AG09309 (cell line): ENCODE measurements at regions not wholly inside any gene's neighbourhood (a gene's known extent, or its start where the extent isn't known, plus 50 kb on each side); places are given as distances from the start of the nearest gene placed in this dataset.
"Not testable (repeated sequence)": the region's sequence is repeated elsewhere in the genome, so short reads cannot be mapped to it uniquely, and the experiment has no call there.

Source experiments
- DNase-seq: peaks from one replicate; pipeline ENCODE4 v3.0.0-alpha.2; 2010; ENCODE audit warnings: low read depth
- H3K4me3 ChIP-seq: 2 replicates; pipeline ENCODE4 v1.5.1; 2011; ENCODE audit warnings: mild to moderate bottlenecking, low read depth, low read length, moderate library complexity; ENCODE audit not compliant: control insufficient read depth
- TF ChIP-seq, protein P1 (sequence below): IDR thresholded peaks from 2 replicates; pipeline ENCODE4 v1.5.1; 2011; ENCODE audit warnings: mild to moderate bottlenecking, low read depth, low read length, inconsistent platforms; ENCODE audit not compliant: insufficient read depth, control insufficient read depth; ENCODE audit errors: missing control alignments

DNA sequence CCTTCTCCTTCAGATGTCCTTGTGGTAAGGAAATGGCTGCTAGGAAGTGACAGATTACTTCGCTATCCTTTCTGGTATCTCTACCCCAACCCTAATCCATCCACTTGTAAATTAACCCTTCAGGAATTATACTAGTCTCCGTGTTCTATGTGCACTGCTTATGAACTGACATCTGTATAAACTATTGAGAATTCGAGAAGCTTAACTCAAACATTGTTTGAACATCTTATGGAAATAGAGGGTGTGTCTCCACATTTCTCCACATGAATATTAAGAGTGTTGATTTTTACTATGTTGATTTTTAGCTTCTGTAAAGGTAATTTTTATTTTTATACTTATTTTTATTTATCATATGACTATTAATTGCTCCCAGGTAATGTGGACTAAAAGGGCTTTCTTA is 457.6 kb upstream of the ZNF337 start:
- TF ChIP-seq, protein P1, sequence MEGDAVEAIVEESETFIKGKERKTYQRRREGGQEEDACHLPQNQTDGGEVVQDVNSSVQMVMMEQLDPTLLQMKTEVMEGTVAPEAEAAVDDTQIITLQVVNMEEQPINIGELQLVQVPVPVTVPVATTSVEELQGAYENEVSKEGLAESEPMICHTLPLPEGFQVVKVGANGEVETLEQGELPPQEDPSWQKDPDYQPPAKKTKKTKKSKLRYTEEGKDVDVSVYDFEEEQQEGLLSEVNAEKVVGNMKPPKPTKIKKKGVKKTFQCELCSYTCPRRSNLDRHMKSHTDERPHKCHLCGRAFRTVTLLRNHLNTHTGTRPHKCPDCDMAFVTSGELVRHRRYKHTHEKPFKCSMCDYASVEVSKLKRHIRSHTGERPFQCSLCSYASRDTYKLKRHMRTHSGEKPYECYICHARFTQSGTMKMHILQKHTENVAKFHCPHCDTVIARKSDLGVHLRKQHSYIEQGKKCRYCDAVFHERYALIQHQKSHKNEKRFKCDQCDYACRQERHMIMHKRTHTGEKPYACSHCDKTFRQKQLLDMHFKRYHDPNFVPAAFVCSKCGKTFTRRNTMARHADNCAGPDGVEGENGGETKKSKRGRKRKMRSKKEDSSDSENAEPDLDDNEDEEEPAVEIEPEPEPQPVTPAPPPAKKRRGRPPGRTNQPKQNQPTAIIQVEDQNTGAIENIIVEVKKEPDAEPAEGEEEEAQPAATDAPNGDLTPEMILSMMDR, result no peak
- no peak for DNase-seq

GRCh38 chr20:26135325-26136110 is 438.9 kb upstream of the ZNF337 start:
- H3K4me3 ChIP-seq, result no peak overlapping the region
- TF ChIP-seq, protein P1, result no peak
- no peak for DNase-seq

More for the DNA sequence above, 457.6 kb upstream of the ZNF337 start:
- H3K4me3 ChIP-seq, result no peak overlapping the region

DNA sequence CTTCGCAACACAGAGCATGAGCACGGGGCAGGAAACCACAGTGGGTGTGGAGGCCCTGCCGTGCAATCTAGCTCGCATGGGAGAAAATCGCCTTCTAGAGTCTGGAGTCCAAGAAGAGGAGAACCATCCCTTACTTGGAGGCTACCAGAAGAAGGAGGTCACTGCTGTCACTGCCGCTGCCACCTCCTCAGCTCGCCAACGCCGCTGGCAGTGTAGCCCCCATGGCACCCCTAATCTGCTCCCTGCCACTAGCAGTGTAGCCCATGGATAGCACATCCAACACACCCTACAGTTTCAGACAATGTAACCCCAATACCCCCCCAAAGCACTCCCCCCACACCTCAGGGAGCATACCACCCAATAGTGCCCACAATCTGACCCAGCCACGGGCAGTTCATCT is 438.0 kb upstream of the ZNF337 start:
- DNase-seq, result no peak
- TF ChIP-seq, protein P1, result no peak
- no peak overlapping the region for H3K4me3 ChIP-seq

DNA sequence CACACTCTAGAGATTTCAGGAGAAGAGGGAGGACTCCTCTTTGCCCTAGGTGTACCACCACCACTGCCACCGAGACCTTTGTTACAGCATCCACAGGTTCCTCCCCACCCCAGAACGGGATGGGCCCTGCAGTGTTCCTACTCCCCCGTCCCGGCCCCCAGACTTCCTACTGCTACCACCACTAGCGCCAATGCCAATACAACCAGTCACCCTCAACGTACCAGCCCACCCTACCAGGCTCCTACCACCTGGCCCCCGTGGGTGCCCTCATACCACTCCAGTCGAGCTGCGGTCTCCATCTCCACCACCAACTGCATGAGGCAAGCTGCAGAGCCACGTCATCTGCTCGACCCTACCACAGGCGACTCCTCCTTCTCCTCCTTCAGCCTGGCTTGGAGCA is 437.1 kb upstream of the ZNF337 start:
- not testable (repeated sequence) for H3K4me3 ChIP-seq, DNase-seq

DNA sequence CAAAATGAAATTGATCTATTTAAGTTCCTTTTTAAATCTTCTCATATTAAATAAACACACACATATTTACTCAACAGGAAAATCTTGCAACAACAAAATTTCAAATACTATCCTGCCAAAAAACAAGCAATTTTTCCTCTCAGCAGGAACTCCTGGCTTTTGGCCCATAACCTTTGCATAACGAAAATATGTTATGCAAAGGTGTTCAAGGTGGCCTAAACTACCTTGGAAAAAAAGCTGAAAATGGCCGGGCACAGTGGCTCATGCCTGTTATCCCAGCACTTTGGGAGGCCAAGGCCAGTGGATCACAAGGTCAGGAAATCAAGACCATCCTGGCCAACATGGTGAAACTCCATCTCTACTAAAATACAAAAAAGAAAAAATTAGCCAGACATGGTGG is 424.3 kb upstream of the ZNF337 start:
- not testable (repeated sequence) for H3K4me3 ChIP-seq, DNase-seq

DNA sequence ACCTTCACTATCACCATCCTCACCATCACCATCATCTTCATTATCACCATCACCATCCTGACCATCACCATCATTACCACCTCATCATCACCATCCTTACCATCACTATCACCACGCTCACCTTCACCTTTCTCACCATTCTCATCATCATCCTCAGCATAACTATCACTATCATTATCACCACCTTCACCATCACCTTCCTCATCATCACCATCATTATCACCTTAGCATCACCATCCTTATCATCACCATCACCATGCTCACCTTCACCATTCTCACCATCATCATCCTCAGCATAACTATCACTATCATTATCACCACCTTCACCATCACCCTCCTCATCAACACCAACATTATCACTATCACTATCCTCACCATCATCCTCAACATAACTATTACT is 397.8 kb upstream of the ZNF337 start:
- not testable (repeated sequence) for DNase-seq, H3K4me3 ChIP-seq

GRCh38 chr20:26091921-26092320 is 395.3 kb upstream of the ZNF337 start:
- not testable (repeated sequence) for H3K4me3 ChIP-seq, DNase-seq

DNA sequence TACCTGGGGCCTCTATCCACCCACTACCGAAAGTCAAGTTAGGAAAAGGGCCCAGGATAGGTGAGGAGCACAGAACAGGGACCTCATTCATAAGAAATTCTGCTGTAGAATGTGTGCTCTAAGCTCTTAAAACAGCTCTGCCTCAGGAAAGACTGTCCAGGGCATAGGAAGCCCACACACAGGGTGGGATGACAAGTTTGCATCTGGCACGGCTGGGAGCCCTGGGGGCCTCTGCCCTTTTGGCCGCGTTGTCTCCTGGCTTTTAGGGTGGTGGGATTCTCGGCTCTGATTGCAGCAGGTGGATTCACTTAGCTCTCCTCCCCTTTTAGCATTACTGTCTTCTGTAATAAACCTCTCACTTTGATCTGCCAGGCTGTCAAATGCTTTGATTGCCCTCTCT is 389.5 kb upstream of the ZNF337 start:
- DNase-seq, H3K4me3 ChIP-seq: not testable (repeated sequence)

DNA sequence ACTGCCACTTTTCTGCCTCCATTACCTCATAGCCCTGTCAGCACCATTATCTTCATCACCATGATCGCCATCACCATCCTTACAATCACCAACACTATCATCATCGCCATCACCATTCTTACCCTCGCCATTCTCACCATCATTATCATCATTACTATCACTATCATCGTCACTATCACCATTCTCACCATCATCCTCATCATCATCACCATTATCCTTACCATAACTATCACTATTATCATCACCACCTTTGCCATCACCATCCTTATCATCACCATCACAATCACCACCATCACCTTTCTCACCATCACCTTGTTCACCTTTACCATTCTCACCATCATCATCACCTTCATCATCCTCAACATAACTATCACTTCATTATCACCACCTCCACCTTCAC is 377.3 kb upstream of the ZNF337 start:
- not testable (repeated sequence) for H3K4me3 ChIP-seq, DNase-seq

DNA sequence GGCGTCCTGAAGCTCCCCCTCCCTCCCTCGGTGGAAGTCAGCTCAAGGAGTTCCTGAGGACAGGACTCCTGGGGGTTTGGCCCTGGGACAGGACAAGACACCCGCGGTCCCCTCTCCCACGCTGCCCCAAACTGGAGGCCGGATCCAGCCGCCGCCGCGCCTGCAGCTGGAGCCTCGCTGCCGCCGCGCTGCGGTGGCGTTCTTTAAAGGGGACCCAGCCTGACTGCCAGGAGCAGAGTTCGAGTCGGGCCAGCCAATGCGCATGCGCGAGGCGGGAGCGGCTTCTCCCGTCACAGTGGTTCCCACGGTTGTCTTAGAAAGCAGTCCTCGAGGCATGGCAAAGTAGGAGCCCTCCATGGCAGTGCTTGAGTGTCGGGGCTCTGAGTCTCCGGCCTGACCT is 362.7 kb upstream of the ZNF337 start:
- DNase-seq, H3K4me3 ChIP-seq: not testable (repeated sequence)

DNA sequence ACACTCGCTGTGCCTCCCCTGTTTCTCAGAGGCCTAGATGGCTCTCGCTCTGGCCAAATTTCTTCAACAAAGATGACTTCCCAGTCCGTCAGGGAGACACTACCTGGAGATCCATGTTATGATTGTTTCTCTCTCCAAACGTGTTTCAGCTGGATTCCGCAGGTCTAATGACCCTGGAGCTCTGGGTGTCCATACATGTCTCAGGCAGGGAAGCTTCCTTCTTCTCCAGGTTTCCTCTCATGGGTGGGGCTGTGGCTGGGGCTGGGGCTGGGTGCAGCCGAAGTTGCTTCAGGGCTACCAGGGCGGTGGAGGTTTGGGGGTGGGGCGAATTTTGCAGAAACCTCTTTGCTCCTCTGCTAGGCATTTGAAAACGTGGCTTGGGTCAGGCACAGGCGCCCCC is 361.8 kb upstream of the ZNF337 start:
- DNase-seq, result not testable (repeated sequence)

GRCh38 chr20:26057135-26057752 is 360.6 kb upstream of the ZNF337 start:
- not testable (repeated sequence) for DNase-seq

More for the DNA sequence above, 361.8 kb upstream of the ZNF337 start:
- H3K4me3 ChIP-seq, result not testable (repeated sequence)

GRCh38 chr20:26025792-26026191 is 329.1 kb upstream of the ZNF337 start:
- not testable (repeated sequence) for DNase-seq, H3K4me3 ChIP-seq

More at GRCh38 chr20:26057135-26057752, 360.6 kb upstream of the ZNF337 start:
- H3K4me3 ChIP-seq, result not testable (repeated sequence)

GRCh38 chr20:26010942-26011276 is 314.3 kb upstream of the ZNF337 start:
- H3K4me3 ChIP-seq, DNase-seq: not testable (repeated sequence)

GRCh38 chr20:26010224-26010941 is 313.7 kb upstream of the ZNF337 start:
- DNase-seq, result not testable (repeated sequence)
- peak overlapping the region; percentile 70 for H3K4me3 ChIP-seq
